DMS53 (cell line): ENCODE measurements at regions not wholly inside any gene's neighbourhood (a gene's known extent, or its start where the extent isn't known, plus 50 kb on each side); places are given as distances from the start of the nearest gene placed in this dataset.
"Not testable (repeated sequence)": the region's sequence is repeated elsewhere in the genome, so short reads cannot be mapped to it uniquely, and the experiment has no call there.

Source experiments
- DNase-seq: peaks from one replicate; lab custom pipeline; 2025; lab: John Stamatoyannopoulos, UW

DNA sequence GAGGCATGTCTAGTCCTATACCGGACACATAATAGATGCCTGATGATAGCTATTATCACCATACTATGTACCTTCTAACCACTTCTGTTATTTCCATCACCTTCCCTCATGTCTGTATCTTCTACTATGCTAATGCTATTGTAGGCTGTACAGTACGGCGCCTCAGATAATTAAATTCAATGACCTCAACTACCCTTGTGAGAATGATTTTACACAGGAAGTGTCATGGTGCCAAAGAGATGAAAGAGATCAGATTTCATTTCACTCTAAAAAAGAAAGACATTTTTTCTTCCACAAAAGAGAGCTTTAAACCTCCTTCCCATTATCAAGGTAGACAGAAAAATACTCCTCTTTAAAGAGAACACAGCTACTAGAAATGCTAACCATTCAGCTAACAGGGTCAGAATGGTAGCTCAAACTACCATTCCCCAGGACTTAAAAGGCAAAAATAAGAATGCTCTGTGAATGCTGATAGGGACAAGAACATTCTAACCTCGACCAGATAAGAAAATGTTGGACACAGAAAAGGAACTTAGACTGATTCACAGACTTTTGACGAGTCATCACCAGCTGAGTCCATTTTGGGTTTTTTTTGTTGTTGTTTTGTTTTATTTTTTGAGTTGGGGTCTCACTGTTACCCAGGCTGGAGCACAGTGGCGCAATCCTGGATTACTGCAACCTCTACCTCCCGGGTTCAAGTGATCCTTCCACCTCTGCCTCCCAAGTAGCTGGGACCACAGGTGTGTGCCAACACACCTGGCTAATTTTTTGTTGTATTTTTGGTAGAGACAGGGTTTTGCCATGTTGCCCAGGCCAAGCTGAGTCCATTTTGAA is 99.2 kb upstream of the RAPGEF2 start:
- no peak for DNase-seq

DNA sequence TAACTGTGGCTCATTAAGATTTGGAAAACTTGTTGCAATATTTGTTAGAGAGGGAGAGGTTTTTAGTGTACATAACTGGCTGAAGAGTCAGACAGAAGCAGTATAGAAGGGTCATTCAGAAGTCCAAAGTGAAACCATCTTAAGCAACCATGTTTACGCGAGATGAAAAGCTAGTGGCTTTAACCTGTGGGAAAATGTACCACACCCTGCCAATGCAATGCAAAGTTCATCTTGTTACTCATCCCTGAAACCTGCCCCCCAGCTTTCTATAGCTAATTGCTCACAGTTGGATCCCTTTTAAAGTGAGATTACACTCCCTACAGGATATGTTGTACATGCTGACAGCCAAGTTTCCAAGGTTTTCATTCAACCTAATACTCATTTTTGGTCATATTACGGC is 96.7 kb upstream of the RAPGEF2 start:
- no peak for DNase-seq

DNA sequence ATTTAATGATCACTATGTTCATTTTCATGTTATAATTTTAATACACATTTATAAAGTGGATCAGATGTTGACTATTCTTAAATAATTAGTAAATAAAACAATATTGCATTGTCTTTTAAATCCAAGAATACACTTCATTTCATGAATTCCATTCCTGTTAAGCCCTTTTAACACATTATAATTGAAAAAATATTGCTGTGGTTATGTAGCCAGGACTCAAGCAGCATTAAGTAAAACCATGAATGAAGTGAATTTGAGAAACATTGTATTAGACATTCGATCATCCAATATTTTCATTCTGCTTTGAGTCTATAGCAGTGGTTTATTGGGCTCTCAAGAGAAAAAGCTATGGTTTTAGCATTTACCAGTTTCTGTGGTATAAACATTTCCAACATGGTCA is 94.2 kb upstream of the RAPGEF2 start:
- DNase-seq, result no peak

DNA sequence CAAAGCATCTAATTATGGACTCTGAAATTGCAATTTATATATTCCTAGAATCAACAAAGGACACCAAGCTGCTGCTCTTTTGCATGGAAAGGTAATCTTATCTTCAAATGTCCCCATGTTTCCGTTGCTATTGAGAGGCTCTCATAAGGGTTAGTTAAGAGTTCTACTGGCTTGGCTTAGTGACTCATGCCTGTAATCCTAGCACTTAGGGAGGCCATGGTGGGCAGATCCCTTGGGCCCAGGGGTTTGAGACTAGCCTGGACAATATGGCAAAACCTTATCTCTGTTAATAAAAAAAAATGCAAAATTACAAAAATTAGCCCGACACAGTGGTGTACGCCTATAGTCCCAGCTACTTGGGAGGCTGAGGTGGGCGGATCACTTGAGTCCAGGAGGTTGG is 93.4 kb upstream of the RAPGEF2 start:
- DNase-seq, result peak; percentile 61

DNA sequence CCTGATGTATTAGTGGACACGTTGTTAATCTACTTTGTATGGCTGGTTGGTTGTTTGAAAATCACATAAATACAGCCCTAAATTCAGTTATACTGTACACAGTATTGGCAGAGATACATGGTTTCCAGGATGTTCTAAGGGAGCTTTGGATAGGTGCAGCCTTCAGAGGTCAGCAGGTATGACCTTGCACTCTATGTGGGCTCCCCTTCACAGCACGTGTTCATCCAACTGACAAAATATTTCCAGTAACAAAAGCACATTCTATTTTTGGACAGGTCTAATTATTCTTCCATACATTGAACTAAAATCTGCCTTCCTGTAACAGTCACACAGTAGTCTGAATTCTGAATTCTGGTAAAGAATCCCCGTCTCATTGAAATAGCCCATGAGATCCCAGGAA is 92.8 kb upstream of the RAPGEF2 start:
- DNase-seq, result no peak

GRCh38 chr4:159010563-159011260 is 92.2 kb upstream of the RAPGEF2 start:
- peak; percentile 52 for DNase-seq

GRCh38 chr4:159012381-159012780 is 90.5 kb upstream of the RAPGEF2 start:
- no peak for DNase-seq

DNA sequence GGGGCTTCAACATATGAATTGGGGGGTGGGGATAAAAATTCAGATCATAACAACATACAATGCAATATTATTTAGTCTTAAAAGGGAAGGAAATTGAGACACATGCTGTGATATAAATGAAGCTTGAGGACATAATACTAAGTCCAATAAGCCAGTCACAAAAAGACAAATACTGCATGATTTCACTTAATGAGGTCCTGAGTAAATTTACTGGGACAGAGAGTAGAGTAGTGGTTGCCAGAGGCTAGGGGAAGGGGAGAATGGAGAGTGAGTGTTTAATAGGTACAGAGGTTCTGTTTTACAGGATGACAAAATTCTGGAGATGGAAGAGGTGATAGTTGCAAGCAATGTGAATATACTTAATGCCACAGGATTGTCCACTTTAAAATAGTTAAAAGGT is 89.2 kb upstream of the RAPGEF2 start:
- no peak for DNase-seq

- DNase-seq, result no peak
Observed at GRCh38 chr4:159014859-159015258, 88.0 kb upstream of the RAPGEF2 start.

- no peak for DNase-seq
Observed at GRCh38 chr4:159015841-159016240, 87.0 kb upstream of the RAPGEF2 start.

- DNase-seq, result no peak
Observed at GRCh38 chr4:159016593-159017024, 86.3 kb upstream of the RAPGEF2 start.

DNA sequence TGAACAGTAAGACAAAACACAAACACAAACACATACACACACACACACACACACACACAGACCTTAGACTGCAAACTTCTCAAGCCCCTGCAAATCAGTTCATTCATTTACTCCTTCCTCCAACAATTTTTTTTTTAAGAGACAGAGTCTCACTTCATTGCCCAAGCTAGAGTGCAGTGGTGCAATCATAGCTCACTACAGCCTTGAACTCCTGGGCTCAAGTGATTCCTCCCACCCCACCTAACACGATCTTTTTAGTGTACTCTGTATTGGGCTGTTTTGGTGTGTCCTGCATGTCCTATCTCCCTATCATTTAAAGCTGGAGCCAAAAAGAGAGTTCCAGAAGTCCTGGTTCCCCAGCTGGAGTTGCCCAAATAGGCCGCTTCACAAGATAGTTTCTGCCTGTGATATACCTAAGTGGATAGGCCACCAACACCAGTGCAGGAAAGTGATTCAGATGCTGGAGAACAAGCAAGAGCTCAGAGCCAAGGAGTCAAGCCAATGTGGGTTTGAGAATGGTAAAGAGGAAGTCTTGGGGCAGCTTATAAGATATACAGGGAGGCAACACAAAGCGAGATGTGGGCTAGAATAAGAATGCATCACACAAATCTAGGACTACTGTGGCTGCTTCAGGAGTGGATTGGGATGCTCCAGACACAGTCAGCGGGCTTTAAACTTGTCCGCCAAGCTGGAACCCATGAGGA is 85.4 kb upstream of the RAPGEF2 start:
- DNase-seq, result no peak

DNA sequence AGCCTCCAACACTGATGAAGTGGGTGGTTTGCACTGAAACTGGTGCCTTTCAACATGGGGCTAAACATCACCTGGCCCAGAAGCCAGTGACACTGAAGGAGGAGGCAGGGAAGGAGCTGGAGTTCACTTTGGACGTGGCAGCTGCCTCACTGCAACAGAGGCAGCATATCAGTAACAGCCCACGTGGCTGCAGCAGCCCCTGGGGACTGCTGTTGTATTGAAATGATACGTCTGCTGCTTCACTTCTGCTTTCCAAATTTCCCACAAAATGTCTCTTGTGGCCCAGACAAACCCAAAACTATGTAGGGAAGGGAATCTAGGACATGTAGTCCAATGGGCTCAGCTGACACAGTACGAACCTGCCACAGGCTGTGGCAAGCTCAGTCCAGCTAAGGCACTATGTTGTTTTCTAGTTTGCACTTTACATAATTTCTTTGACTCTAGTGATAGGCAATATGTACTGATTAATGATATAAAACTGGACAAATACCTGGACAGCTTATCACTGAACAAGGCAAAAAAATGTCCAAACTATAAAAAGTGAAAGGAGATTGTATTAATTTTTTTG is 84.7 kb upstream of the RAPGEF2 start:
- DNase-seq, result no peak

GRCh38 chr4:159019356-159019755 is 83.5 kb upstream of the RAPGEF2 start:
- DNase-seq, result no peak

DNA sequence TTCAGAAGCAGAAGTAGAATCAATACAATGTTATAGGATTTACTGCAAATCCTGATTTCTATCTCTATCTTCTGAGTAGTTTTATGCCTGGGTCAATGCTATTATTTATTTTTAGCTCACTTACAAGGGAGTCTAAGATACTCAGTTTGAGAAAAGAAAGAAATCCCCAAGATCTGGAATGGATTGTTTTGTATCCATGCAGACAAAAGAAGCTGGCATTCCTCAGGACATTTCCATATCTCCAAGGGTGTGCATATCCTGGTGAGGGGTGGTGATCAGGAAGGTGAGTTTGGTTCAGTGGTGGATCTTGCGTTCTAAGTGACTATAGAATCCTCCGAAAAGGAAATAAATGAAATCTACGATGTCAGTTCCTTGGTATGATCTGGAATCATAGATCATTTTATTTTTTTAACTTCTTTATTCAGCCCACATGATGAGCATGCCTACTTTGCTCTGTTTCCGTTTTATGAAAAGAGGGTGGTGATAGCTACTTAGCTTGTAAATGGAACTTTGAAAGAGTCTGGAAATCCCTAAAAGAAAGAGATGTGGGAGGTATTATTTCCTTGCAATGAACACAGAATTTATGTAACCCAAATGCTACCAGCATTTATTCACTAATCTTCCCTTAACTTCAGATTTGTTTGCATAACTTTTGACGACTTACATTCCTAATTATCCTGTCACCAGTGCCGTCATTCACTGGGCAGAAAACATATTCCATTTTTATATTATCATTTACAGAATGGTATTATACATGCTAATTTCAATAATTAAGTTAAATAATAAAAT is 81.1 kb upstream of the RAPGEF2 start:
- no peak for DNase-seq

- no peak for DNase-seq
Observed at GRCh38 chr4:159023741-159024140, 79.1 kb upstream of the RAPGEF2 start.

- DNase-seq, result no peak
Observed at GRCh38 chr4:159024266-159024665, 78.6 kb upstream of the RAPGEF2 start.

DNA sequence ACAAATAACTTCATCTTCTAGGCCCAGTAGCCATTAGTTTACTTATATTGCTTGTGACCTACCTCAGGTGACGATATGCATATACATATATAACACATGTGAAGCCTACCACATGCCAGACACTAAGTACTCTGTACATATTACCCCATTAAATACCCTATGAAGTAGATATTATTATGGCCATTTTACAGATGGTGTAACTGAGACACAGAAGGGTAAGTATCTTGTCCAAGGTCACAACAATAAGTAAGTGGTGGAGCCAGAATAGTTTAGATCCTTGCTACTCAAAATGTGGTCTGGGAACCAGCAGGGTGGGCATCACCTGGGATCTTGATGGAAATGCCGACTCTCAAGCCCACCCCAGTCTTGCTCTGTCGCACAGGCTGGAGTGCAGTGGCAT is 78.1 kb upstream of the RAPGEF2 start:
- DNase-seq, result no peak

DNA sequence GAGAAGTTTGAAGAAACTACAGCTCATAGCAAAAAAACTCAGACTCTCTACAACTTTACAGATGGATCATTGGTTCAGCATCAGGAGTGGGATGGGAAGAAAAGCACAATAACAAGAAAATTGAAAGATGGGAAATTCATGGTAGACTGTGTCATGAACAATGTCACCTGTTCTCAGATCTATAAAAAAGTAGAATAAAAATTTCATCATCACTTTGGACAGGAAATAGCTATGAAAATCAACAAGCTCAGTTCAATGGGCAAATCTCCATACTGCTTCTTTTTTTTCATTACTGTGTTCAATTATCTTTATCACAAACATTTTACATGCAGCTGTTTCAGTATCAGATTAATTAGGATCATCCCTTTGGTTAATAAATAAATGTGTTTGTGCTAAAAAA is 76.5 kb upstream of the RAPGEF2 start:
- DNase-seq, result no peak

DNA sequence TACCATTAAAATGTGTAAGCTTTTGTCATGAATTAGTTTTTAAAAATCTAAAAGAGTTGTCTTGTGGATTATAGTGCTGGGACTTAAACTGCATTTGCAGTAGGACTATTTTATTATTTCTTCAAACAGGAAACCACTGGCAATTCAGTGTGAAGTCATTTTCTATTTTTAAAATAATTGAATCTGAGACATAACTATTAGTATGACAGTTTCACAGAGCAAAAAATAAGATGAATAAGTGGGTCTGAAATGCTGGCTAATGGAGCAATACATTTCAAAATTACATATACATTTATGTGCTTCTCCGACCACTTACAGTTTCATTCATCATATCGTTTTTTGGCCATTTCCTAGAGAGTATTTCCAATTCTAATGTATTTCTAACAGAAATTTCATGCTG is 75.3 kb upstream of the RAPGEF2 start:
- no peak for DNase-seq

DNA sequence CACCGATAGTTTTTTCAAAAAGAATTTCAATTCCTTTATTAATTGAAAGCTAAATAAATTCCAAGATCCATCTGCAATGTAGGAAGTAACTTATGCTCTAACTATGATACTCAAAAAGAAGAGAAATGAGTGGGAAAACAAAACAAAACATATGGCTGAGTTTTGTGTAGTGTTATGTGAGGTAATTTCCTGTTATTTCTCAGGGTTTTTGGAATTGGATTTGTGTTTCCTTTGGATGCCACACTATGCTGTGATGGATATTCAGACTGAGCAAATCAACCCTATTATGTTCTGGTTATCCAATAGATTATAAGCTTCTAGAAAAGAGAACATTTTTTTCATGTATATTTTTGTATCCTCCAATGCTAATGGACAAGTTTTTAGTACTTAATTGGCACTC is 73.4 kb upstream of the RAPGEF2 start:
- no peak for DNase-seq

DNA sequence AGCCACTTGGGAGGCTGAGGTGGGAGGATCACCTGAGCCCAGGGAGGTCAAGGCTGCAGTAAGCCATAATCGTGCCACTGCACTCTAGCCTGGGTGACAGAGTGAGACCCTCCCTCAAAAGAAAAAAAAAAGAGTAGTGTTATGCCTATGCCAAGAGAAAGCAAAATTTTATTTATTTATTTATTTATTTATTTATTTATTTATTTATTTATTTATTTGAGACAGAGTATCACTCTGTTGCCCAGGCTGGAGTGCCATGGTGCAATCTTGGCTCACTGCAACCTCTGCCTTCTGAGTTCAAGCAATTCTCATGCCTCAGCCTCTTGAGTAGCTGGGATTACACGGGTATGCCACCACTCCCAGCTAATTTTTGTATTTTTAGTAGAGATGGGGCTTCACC is 72.6 kb upstream of the RAPGEF2 start:
- not testable (repeated sequence) for DNase-seq
